PFSK-1 (cell line): ENCODE measurements at regions not wholly inside any gene's neighbourhood (a gene's known extent, or its start where the extent isn't known, plus 50 kb on each side); places are given as distances from the start of the nearest gene placed in this dataset.

Source experiments
- FOXP2 ChIP-seq: optimal IDR thresholded peaks from 2 replicates; pipeline ENCODE3; 2011; ENCODE audit warnings: borderline replicate concordance, control low read depth, inconsistent platforms; ENCODE audit not compliant: insufficient read depth; ENCODE audit errors: extremely low read length, extremely low read depth
- POLR2AphosphoS5 ChIP-seq: IDR thresholded peaks from 2 replicates; pipeline ENCODE4 v1.6.1; 2012; ENCODE audit warnings: low read depth, mild to moderate bottlenecking, control low read depth, low read length, moderate library complexity
- SIN3A ChIP-seq: IDR thresholded peaks from 2 replicates; pipeline ENCODE4 v1.6.1; 2012; ENCODE audit warnings: mild to moderate bottlenecking, low read length, moderate library complexity, borderline replicate concordance; ENCODE audit not compliant: insufficient read depth
- TAF1 ChIP-seq: IDR thresholded peaks from 2 replicates; pipeline ENCODE4 v1.6.1; 2012; ENCODE audit warnings: low read length, control low read depth, borderline replicate concordance; ENCODE audit not compliant: insufficient read depth
- TF ChIP-seq, protein P1 (sequence below), 2 experiments: IDR thresholded peaks; 2 replicates each; pipeline versions ENCODE4 v1.6.1 to v1.8.0; 2011 to 2012; ENCODE audit warnings: low read depth in 2 of 2, low read length in 2 of 2, control low read depth in 1 of 2, inconsistent platforms in 1 of 2, mild to moderate bottlenecking in 1 of 2, moderate library complexity in 1 of 2; ENCODE audit not compliant: insufficient read depth in 1 of 2

DNA sequence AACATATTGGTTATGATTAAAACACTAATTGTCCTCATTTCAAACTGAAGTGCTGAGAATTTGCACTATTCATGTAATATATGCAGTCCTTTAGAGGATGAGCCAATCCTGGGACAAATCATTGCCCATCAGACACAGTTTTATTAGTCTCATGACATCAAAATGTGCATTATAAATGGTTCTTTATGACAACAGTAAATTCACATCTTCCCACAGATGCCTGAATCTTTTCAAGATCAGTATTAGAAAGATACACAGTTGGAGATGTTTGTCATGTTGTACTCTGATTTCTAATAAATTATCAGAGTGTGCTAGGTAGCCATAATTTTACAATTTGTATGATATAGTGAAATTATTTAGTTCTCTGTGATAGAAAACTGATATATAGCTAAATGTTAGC is 813.5 kb downstream of the FAM181B start:
- TF ChIP-seq FOXP2 (no peak), TAF1 (no peak), POLR2AphosphoS5 (no peak), SIN3A (no peak)
- TF ChIP-seq, protein P1, sequence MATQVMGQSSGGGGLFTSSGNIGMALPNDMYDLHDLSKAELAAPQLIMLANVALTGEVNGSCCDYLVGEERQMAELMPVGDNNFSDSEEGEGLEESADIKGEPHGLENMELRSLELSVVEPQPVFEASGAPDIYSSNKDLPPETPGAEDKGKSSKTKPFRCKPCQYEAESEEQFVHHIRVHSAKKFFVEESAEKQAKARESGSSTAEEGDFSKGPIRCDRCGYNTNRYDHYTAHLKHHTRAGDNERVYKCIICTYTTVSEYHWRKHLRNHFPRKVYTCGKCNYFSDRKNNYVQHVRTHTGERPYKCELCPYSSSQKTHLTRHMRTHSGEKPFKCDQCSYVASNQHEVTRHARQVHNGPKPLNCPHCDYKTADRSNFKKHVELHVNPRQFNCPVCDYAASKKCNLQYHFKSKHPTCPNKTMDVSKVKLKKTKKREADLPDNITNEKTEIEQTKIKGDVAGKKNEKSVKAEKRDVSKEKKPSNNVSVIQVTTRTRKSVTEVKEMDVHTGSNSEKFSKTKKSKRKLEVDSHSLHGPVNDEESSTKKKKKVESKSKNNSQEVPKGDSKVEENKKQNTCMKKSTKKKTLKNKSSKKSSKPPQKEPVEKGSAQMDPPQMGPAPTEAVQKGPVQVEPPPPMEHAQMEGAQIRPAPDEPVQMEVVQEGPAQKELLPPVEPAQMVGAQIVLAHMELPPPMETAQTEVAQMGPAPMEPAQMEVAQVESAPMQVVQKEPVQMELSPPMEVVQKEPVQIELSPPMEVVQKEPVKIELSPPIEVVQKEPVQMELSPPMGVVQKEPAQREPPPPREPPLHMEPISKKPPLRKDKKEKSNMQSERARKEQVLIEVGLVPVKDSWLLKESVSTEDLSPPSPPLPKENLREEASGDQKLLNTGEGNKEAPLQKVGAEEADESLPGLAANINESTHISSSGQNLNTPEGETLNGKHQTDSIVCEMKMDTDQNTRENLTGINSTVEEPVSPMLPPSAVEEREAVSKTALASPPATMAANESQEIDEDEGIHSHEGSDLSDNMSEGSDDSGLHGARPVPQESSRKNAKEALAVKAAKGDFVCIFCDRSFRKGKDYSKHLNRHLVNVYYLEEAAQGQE (IDR thresholded peaks at IDR 0.05; ENCODE audit: insufficient read depth in 1 of 2, low read depth in 2 of 2, low read length in 2 of 2) = no peak

- TF ChIP-seq SIN3A = no peak
Measured at GRCh38 chr11:81916451-81916850, 817.2 kb downstream of the FAM181B start.

DNA sequence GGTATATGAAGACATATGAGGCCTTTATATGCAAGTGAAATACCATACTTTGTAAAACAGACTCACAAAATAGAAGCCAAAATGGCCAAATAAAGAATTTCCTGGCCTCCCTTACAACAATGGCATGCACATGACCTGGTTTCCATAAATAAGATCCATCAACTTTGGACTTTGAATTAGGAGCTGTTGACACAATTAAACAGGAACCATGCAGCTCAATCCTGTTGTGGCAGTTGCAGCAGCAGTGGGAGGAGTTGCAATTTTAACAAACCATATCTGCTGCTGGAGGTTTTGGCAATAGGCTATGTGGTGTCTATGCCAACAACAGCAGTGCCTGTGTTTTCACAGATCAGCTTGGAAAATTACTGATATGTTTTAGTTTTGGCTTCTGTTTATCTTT is 818.6 kb downstream of the FAM181B start:
- TF ChIP-seq TAF1 (no peak), SIN3A (no peak), FOXP2 (no peak), POLR2AphosphoS5 (no peak)
- TF ChIP-seq, protein P1 (IDR thresholded peaks at IDR 0.05; ENCODE audit: insufficient read depth in 1 of 2, low read depth in 2 of 2, low read length in 2 of 2) = no peak

DNA sequence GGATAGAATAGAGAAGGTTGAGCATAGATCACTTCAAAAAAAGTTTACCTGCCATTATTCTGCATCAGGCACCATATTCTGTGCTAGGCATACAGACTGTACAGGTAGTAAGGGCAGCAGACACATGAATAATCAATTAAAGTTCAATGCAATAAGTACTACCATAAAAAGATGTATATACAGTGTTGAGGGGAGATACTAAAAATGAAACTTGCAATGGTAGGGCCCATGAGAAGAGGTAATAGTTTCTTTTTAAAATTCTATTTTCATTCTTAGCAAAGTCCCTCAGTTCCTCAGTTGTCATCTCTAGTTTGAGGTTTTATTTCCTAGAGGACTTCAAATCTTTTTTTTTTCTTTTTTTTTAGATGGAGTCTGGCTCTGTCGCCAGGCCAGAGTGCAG is 819.9 kb downstream of the FAM181B start:
- no peak for TF ChIP-seq POLR2AphosphoS5
- no peak for TF ChIP-seq SIN3A
- TF ChIP-seq TAF1 = no peak
- no peak for TF ChIP-seq FOXP2

DNA sequence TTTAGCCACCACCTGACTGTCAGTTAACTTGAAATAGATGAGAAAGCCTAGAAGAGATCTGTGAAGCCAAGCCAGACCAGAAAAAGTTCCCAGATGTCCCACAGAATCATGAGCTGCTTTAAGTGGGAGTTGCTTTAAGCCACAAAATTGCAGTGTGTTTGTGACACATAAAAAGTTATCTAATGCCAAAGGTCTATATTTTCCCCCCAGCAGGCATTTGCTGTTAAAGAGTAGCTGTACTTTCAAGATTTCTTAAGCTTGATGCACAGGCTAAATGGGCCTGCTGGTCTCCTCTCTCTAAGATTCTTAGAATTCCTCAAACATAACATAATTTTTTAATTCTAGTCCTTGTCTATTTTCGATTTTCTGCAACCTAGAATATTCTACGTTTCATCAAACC is 825.7 kb downstream of the FAM181B start:
- TF ChIP-seq SIN3A (no peak), TAF1 (no peak), POLR2AphosphoS5 (no peak), FOXP2 (no peak)
- TF ChIP-seq, protein P1 (IDR thresholded peaks at IDR 0.05; ENCODE audit: insufficient read depth in 1 of 2, low read depth in 2 of 2, low read length in 2 of 2) = no peak

DNA sequence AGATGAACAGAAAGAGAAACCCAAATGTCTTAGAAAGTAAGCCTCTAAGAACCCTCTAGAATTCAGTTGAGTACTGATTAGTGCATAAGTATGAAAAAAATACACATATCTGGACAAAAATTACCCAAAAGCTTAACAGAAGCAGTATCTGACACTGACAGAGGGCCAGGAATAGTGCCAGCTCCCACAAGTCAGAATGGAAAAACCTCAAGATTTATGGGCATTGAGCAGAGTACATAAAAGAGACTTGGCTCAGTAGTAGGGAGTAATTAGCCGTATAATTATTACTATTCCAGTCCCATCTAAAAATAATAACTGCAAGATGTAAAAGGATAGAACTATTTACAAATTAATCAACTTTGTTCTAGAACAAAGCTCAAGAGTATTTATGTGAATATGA is 834.5 kb downstream of the FAM181B start:
- no peak for TF ChIP-seq POLR2AphosphoS5
- TF ChIP-seq TAF1 = no peak
- TF ChIP-seq, protein P1 (IDR thresholded peaks at IDR 0.05; ENCODE audit: insufficient read depth in 1 of 2, low read depth in 2 of 2, low read length in 2 of 2) = no peak
